ENCODE measurements at regions not wholly inside any gene's neighbourhood (a gene's known extent, or its start where the extent isn't known, plus 50 kb on each side); places are given as distances from the start of the nearest gene placed in this dataset.
A peak's percentile ranks its signal among the peaks of the same experiment; 100 is the strongest.
"Not testable (repeated sequence)": the region's sequence is repeated elsewhere in the genome, so short reads cannot be mapped to it uniquely, and the experiment has no call there.

DNA sequence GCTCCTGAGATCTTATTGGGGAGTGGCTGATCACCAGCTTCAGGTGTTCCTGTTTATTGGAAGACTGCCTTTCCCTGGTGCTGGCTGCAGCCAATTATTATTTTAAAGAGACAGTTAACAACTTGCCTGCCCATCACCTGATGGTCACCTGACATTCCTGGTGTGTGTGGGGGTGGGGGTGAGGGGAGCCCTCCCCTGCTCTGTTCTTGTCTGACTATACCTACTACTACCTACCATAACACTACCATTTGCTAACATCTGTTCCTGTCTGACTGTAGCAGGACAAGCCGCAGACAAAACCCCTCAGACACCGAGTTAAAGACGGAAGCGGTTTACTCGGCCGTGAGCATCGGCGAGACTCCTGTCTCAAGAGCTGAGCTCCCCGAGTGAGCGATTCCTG, 54.9 kb upstream of the NBPF3 start:
- H3K27me3 ChIP-seq (ENCODE audit: control insufficient read depth in 1 of 2, insufficient read depth in 2 of 2, low read length in 2 of 2), result no peaks in the 10 kb centered on the region
- no peak overlapping the region for H3K4me3 ChIP-seq (ENCODE audit: low read depth in 1 of 2, low read length in 2 of 2)
- no peaks in the 10 kb centered on the region for H3K36me3 ChIP-seq (ENCODE audit: control insufficient read depth in 2 of 2, insufficient read depth in 2 of 2, low read length in 1 of 2)
- H3K9me3 ChIP-seq (ENCODE audit: control insufficient read depth in 2 of 2, insufficient read depth in 1 of 2, low read depth in 1 of 2, low read length in 1 of 2), result no peaks in the 10 kb centered on the region
- peaks cover 2 to 12% of the 10 kb centered on the region in 2 donors for H3K4me1 ChIP-seq (ENCODE audit: control insufficient read depth in 2 of 2, insufficient read depth in 2 of 2, low read length in 1 of 2)
- no peak overlapping the region for H3K27ac ChIP-seq (ENCODE audit: low read depth in 2 of 2, low read length in 1 of 2)
- WGBS, 2 donors, result 77 to 81% methylated on average over 10 of the region's 10 CpGs

DNA sequence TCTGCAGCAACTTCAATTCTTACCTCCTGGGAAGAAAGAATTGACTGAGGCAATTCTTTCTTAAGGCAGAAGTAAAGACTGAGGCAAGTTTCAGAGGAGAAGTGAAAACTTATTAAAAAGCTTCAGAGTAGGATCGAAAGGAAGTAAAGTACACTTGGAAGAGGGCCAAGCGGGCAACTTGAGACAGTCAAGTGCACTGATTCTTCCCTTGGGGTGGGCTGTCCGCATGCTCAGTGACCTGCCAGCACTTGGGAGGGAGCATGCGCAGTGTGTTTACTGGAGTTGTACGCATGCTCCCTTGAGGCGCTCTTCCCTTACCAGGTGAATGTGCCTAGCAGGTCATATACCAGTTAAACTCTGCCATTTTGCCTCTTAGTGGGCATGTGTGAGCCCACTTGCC, 55.3 kb upstream of the NBPF3 start:
- Histone ChIP-seq H3K9me3 (ENCODE audit: control insufficient read depth in 2 of 2, insufficient read depth in 1 of 2, low read depth in 1 of 2, low read length in 1 of 2) (no peaks in the 10 kb centered on the region), H3K4me3 (ENCODE audit: low read depth in 1 of 2, low read length in 2 of 2) (no peak overlapping the region), H3K27ac (ENCODE audit: low read depth in 2 of 2, low read length in 1 of 2) (no peak overlapping the region), H3K4me1 (ENCODE audit: control insufficient read depth in 2 of 2, insufficient read depth in 2 of 2, low read length in 1 of 2) (peaks cover 2 to 12% of the 10 kb centered on the region in 2 donors), H3K27me3 (ENCODE audit: control insufficient read depth in 1 of 2, insufficient read depth in 2 of 2, low read length in 2 of 2) (no peaks in the 10 kb centered on the region), H3K36me3 (ENCODE audit: control insufficient read depth in 2 of 2, insufficient read depth in 2 of 2, low read length in 1 of 2) (no peaks in the 10 kb centered on the region)
- WGBS, 2 donors, result 62 to 64% methylated on average over 6 of the region's 6 CpGs

DNA sequence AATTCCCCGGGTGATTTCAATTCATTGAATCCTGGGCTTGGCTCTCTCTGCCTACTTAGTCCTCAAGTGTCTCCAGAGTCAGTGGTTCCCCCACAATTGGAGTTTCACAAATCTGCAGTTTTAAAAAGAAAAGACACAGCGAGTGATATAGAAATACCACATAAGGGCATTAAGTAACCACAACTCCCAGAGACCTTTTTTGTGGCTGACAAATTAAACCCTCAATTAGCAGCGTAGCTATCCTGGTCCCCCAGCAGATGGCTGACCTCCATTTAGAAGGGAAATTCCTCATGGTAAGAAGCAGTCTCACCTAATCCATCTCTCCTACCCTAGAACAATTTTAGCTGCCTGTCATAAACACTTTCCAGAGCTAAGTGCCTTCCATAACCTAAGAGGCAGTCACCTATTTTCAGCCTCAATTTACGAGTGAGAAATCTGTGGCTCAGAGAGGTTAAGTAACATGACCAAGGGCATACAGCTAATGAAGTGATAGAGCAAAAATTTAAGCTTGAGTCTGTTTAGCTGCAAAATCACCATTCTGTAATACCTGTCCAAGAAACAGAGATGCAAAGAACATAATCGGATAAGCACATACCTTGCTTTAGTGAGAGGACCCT, 56.0 kb upstream of the NBPF3 start:
- Histone ChIP-seq H3K36me3 (ENCODE audit: control insufficient read depth in 2 of 2, insufficient read depth in 2 of 2, low read length in 1 of 2) (no peaks in the 10 kb centered on the region), H3K27ac (ENCODE audit: low read depth in 2 of 2, low read length in 1 of 2) (no peak overlapping the region), H3K27me3 (ENCODE audit: control insufficient read depth in 1 of 2, insufficient read depth in 2 of 2, low read length in 2 of 2) (no peaks in the 10 kb centered on the region), H3K4me1 (ENCODE audit: control insufficient read depth in 2 of 2, insufficient read depth in 2 of 2, low read length in 1 of 2) (peaks cover 2 to 12% of the 10 kb centered on the region in 2 donors), H3K9me3 (ENCODE audit: control insufficient read depth in 2 of 2, insufficient read depth in 1 of 2, low read depth in 1 of 2, low read length in 1 of 2) (no peaks in the 10 kb centered on the region), H3K4me3 (ENCODE audit: low read depth in 1 of 2, low read length in 2 of 2) (no peak overlapping the region)
- WGBS, 2 donors, result 50 to 58% methylated on average over 5 of the region's 5 CpGs

DNA sequence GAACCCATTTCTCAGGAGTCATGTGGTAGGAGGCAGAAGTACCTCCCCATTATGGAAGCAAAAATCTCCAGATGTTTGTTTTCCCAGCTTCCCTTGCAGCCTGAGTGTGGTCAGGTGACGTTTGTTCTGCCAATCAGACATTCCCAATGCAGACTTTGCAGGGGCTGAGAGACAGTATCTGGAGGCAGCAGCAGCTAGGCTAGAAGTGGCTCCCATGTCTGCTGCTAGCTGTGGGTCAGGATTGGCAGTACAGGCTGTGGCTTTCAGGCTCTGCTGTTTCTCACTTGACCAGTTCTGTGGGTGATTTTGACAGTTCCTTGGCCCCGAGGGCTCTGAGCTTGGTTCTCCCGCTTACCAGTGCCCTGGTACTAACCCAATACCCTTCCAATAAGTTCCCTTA, 58.6 kb upstream of the NBPF3 start:
- Histone ChIP-seq H3K4me3 (ENCODE audit: low read depth in 1 of 2, low read length in 2 of 2) (no peak overlapping the region), H3K27me3 (ENCODE audit: control insufficient read depth in 1 of 2, insufficient read depth in 2 of 2, low read length in 2 of 2) (no peaks in the 10 kb centered on the region), H3K4me1 (ENCODE audit: control insufficient read depth in 2 of 2, insufficient read depth in 2 of 2, low read length in 1 of 2) (peaks cover 2 to 12% of the 10 kb centered on the region in 2 donors), H3K9me3 (ENCODE audit: control insufficient read depth in 2 of 2, insufficient read depth in 1 of 2, low read depth in 1 of 2, low read length in 1 of 2) (no peaks in the 10 kb centered on the region), H3K36me3 (ENCODE audit: control insufficient read depth in 2 of 2, insufficient read depth in 2 of 2, low read length in 1 of 2) (no peaks in the 10 kb centered on the region), H3K27ac (ENCODE audit: low read depth in 2 of 2, low read length in 1 of 2) (peak overlapping the region; percentile 45 to 76)
- 51 to 54% methylated on average over 3 of the region's 3 CpGs for WGBS, 2 donors

DNA sequence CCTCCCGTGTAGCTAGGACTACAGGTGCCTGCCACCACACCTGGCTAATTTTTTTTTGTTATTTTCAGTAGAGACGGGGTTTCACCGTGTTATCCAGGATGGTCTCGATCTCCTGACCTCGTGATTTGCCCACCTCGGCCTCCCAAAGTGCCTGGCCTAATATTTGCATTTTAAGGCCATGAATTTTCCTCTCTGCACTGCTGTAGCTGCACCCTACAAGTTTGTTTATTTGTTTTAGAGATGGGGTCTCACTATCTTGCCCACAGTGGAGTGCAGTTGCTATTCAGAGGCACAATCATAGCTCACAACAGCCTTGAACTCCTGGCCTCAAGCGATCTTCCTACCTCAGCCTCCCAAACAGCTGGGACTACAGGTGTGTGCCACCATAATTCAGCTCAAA, 59.8 kb upstream of the NBPF3 start:
- H3K36me3 ChIP-seq (ENCODE audit: control insufficient read depth in 2 of 2, insufficient read depth in 2 of 2, low read length in 1 of 2); H3K4me3 ChIP-seq (ENCODE audit: low read depth in 1 of 2, low read length in 2 of 2); H3K9me3 ChIP-seq (ENCODE audit: control insufficient read depth in 2 of 2, insufficient read depth in 1 of 2, low read depth in 1 of 2, low read length in 1 of 2); H3K27me3 ChIP-seq (ENCODE audit: control insufficient read depth in 1 of 2, insufficient read depth in 2 of 2, low read length in 2 of 2): not testable (repeated sequence)
- H3K27ac ChIP-seq (ENCODE audit: low read depth in 2 of 2, low read length in 1 of 2), result peak overlapping the region in 1 of 2 donors; percentile 48
- 85% methylated on average over 7 of the region's 7 CpGs for WGBS, 2 donors
- H3K4me1 ChIP-seq (ENCODE audit: control insufficient read depth in 2 of 2, insufficient read depth in 2 of 2, low read length in 1 of 2), result peaks cover 2 to 11% of the 10 kb centered on the region in 2 donors

DNA sequence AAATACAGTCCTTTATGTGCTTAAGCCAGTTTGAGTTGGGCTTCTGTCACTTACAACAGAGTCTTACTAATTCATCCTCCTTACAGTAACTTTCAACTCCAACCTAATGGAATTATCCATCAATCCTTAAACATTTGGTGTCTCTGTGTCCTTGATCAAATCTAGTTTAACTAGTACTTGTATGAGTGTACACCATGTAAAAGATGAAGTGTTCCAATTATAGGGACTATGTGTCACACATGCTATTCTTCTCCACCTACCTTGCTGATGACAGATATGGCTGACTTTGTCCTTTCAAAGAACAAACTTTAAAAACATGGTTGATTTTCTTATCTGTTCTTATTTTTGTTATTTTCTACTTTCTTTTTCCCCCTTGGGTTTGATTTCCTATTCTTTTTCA, 60.4 kb upstream of the NBPF3 start:
- Histone ChIP-seq H3K4me1 (ENCODE audit: control insufficient read depth in 2 of 2, insufficient read depth in 2 of 2, low read length in 1 of 2) (peaks cover 2 to 5% of the 10 kb centered on the region in 2 donors), H3K36me3 (ENCODE audit: control insufficient read depth in 2 of 2, insufficient read depth in 2 of 2, low read length in 1 of 2) (no peaks in the 10 kb centered on the region), H3K9me3 (ENCODE audit: control insufficient read depth in 2 of 2, insufficient read depth in 1 of 2, low read depth in 1 of 2, low read length in 1 of 2) (no peaks in the 10 kb centered on the region), H3K27me3 (ENCODE audit: control insufficient read depth in 1 of 2, insufficient read depth in 2 of 2, low read length in 2 of 2) (no peaks in the 10 kb centered on the region), H3K27ac (ENCODE audit: low read depth in 2 of 2, low read length in 1 of 2) (peak overlapping the region; percentile 86 to 88), H3K4me3 (ENCODE audit: low read depth in 1 of 2, low read length in 2 of 2) (no peak overlapping the region)

DNA sequence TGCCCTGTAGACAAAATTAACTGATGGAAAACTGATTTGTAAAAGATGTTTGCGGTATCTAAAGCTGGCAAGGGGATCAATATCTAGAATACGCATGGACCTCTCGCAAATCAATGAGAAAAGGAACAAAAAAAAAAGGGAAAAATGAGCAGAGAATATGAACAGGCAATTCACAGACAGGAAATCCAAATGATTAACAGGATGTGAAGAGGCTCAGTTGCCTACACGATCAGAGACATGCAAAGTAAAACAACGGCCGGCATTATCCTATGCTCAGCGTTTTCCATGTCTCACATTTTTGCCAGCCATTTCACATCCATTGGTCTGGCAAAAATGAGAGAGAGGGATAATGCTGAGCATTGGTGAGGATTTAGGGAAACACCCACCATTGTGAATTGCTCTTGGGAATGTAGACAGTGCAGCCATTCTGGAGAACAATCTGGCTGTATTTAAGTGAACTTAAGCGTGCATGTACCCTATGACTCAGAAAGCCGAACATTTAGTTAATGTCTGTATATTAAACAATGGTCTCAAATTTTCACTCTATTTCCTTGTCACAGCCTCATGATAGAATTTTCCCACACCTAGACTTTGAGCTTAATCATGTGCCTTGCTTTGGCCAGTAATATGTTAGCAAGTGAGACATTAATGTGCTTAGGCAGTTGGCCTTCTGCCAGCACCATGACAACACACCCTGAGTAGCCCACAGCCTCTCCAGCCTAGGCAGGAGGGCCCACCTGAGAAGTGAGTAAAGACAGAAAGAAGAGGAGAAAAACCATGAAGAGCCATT, 61.0 kb upstream of the NBPF3 start:
- 61 to 62% methylated on average over 9 of the region's 9 CpGs for WGBS, 2 donors
- Histone ChIP-seq H3K4me3 (ENCODE audit: low read depth in 1 of 2, low read length in 2 of 2) (no peak overlapping the region), H3K36me3 (ENCODE audit: control insufficient read depth in 2 of 2, insufficient read depth in 2 of 2, low read length in 1 of 2) (no peaks in the 10 kb centered on the region), H3K27ac (ENCODE audit: low read depth in 2 of 2, low read length in 1 of 2) (peak overlapping the region; percentile 86 to 88), H3K9me3 (ENCODE audit: control insufficient read depth in 2 of 2, insufficient read depth in 1 of 2, low read depth in 1 of 2, low read length in 1 of 2) (no peaks in the 10 kb centered on the region), H3K27me3 (ENCODE audit: control insufficient read depth in 1 of 2, insufficient read depth in 2 of 2, low read length in 2 of 2) (no peaks in the 10 kb centered on the region), H3K4me1 (ENCODE audit: control insufficient read depth in 2 of 2, insufficient read depth in 2 of 2, low read length in 1 of 2) (peaks cover 2 to 5% of the 10 kb centered on the region in 2 donors)

DNA sequence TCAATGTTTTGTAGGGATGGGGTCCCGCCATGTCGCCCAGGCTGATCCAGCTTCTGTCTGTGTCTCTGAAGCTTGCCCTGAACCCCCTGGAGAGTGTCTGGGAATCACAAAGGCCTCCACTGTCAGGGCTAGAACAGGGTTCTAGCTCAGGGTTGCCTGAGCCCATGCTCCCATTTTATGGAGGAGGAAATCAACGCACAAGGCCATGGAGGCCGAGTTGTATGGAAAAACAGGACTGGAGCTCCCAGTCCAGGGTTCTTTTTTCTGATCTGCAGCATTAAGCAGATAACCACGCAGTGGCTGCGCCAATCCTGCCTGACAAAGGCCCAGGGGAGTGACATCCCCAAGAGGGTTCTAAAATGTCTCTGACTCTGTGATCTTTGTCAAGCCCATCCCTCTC, 67.6 kb upstream of the NBPF3 start:
- Histone ChIP-seq H3K4me3 (ENCODE audit: low read depth in 1 of 2, low read length in 2 of 2) (no peak overlapping the region), H3K27me3 (ENCODE audit: control insufficient read depth in 1 of 2, insufficient read depth in 2 of 2, low read length in 2 of 2) (no peaks in the 10 kb centered on the region), H3K4me1 (ENCODE audit: control insufficient read depth in 2 of 2, insufficient read depth in 2 of 2, low read length in 1 of 2) (no peaks in the 10 kb centered on the region), H3K27ac (ENCODE audit: low read depth in 2 of 2, low read length in 1 of 2) (no peak overlapping the region), H3K9me3 (ENCODE audit: control insufficient read depth in 2 of 2, insufficient read depth in 1 of 2, low read depth in 1 of 2, low read length in 1 of 2) (no peaks in the 10 kb centered on the region), H3K36me3 (ENCODE audit: control insufficient read depth in 2 of 2, insufficient read depth in 2 of 2, low read length in 1 of 2) (no peaks in the 10 kb centered on the region)
- 88 to 95% methylated on average over 6 of the region's 6 CpGs for WGBS, 2 donors

DNA sequence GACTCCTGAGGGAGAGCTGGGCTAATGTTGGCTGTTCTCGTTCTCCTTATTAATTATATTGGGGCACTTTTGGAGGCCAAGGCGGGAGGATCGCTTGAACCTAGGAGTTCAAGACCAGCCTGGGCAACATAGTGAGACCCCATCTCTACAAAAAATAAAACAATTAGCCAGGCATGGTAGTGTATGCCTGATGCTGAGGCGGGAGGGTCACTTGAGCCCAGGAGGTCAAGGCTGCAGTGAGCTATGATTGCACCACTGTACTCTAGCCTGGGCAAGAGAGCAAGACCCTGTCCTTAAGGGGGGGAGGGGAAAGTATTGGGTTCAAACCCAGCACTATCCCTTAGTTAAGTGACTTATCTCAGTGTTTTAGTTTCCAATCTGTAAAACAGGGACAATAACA, 70.0 kb upstream of the NBPF3 start:
- Histone ChIP-seq H3K27me3 (ENCODE audit: control insufficient read depth in 1 of 2, insufficient read depth in 2 of 2, low read length in 2 of 2) (no peaks in the 10 kb centered on the region), H3K27ac (ENCODE audit: low read depth in 2 of 2, low read length in 1 of 2) (no peak overlapping the region), H3K9me3 (ENCODE audit: control insufficient read depth in 2 of 2, insufficient read depth in 1 of 2, low read depth in 1 of 2, low read length in 1 of 2) (no peaks in the 10 kb centered on the region), H3K4me3 (ENCODE audit: low read depth in 1 of 2, low read length in 2 of 2) (no peak overlapping the region), H3K4me1 (ENCODE audit: control insufficient read depth in 2 of 2, insufficient read depth in 2 of 2, low read length in 1 of 2) (no peaks in the 10 kb centered on the region), H3K36me3 (ENCODE audit: control insufficient read depth in 2 of 2, insufficient read depth in 2 of 2, low read length in 1 of 2) (no peaks in the 10 kb centered on the region)
- 73 to 90% methylated on average over 4 of the region's 4 CpGs for WGBS, 2 donors

Measured in esophagus (tissue), 2 donors.